BE2C (cell line): ENCODE measurements at regions not wholly inside any gene's neighbourhood (a gene's known extent, or its start where the extent isn't known, plus 50 kb on each side); places are given as distances from the start of the nearest gene placed in this dataset.

Experiments used
- DNase-seq: peaks from one replicate; pipeline ENCODE4 v3.0.0-alpha.2; 2020
- H3K27me3 ChIP-seq: fragments of 250-450 bp; sonication (Bioruptor Pico); 2 replicates; pipeline ENCODE4 v1.5.1; 2020; ENCODE audit warnings: mild to moderate bottlenecking
- H3K36me3 ChIP-seq: fragments of 250-450 bp; sonication (Bioruptor Pico); 2 replicates; pipeline ENCODE4 v1.5.1; 2020; ENCODE audit warnings: mild to moderate bottlenecking
- H3K4me1 ChIP-seq: fragments of 250-450 bp; sonication (Bioruptor Pico); 2 replicates; pipeline ENCODE4 v1.5.1; 2020
- H3K4me3 ChIP-seq: 2 replicates; pipeline ENCODE4 v1.5.1; 2011; ENCODE audit warnings: low read depth, low read length
- H3K9me3 ChIP-seq: fragments of 250-450 bp; sonication (Bioruptor Pico); 2 replicates; pipeline ENCODE4 v1.5.1; 2020
- TF ChIP-seq, protein P1 (sequence below): IDR thresholded peaks from 2 replicates; pipeline ENCODE4 v1.5.1; 2012; ENCODE audit warnings: mild to moderate bottlenecking, low read depth, low read length

DNA sequence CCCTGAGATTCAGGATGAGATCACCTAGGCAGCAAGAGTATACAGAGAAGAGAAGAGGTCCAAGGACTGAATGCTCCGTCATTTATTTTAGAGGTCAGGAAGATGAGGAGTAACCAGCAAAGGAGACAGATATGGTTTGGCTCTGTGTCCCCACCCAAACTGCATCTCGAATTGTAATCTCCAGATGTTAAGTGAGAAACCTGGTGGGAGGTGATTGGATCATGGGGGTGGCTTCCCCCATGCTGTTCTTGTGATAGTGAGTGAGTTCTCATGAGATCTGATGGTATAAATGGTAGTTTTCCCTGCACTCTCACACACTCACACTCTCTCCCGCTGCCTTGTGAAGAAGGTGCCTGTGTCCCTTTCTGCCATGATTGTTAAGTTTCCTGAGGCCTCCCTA is 60.8 kb downstream of the MID1IP1 start:
- TF ChIP-seq, protein P1, sequence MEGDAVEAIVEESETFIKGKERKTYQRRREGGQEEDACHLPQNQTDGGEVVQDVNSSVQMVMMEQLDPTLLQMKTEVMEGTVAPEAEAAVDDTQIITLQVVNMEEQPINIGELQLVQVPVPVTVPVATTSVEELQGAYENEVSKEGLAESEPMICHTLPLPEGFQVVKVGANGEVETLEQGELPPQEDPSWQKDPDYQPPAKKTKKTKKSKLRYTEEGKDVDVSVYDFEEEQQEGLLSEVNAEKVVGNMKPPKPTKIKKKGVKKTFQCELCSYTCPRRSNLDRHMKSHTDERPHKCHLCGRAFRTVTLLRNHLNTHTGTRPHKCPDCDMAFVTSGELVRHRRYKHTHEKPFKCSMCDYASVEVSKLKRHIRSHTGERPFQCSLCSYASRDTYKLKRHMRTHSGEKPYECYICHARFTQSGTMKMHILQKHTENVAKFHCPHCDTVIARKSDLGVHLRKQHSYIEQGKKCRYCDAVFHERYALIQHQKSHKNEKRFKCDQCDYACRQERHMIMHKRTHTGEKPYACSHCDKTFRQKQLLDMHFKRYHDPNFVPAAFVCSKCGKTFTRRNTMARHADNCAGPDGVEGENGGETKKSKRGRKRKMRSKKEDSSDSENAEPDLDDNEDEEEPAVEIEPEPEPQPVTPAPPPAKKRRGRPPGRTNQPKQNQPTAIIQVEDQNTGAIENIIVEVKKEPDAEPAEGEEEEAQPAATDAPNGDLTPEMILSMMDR = no peak
- DNase-seq = no peak
- Histone ChIP-seq H3K9me3 (no peaks in the 10 kb centered on the region), H3K36me3 (no peaks in the 10 kb centered on the region), H3K27me3 (no peaks in the 10 kb centered on the region), H3K4me3 (no peak overlapping the region), H3K4me1 (no peaks in the 10 kb centered on the region)

DNA sequence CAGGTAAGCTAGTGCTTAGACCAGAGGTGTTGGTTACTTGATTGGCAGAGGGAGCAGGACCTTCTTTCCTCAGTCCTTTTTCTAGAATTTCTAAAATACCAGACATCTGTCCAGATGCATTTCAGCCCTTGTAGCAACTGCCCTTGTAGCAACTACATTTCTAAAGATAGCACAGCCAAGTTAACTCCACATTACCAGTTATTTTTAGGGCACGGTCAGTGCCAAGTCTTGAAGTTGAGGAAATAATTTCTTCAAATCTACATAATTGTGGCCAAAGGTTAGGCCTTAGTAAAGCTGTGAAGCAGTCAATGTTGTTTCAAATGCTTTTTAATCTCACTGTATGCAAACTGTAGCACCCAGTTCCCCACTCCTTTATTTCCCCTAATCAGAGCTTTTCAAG is 62.9 kb downstream of the MID1IP1 start:
- no peaks in the 10 kb centered on the region for H3K4me1 ChIP-seq

DNA sequence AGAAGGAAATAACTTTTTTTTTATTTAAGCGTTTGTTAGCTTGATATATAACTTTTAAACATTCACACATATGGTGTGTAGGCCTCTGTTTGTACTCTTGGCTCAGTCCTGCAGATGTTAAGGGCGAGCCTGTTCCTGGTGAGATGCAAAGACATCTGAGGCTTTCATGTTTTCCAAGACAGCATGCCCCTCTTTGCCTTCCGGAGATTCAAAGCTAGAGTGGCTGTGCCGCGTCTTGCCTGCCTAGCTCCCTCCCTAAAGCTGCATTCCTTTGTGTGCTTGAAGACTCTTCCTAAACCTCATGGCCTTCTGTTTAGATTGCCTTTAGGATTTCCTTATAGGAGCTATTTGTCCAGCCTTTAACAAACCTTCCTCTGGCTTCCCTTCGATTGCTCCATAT is 67.1 kb downstream of the MID1IP1 start:
- no peaks in the 10 kb centered on the region for H3K4me1 ChIP-seq
- H3K36me3 ChIP-seq = no peaks in the 10 kb centered on the region
- TF ChIP-seq, protein P1 = no peak
- no peak overlapping the region for H3K4me3 ChIP-seq
- H3K27me3 ChIP-seq = no peaks in the 10 kb centered on the region
- H3K9me3 ChIP-seq = no peaks in the 10 kb centered on the region
- DNase-seq = no peak

More for the DNA sequence above, 62.9 kb downstream of the MID1IP1 start:
- Histone ChIP-seq H3K4me3 (no peak overlapping the region), H3K36me3 (no peaks in the 10 kb centered on the region), H3K27me3 (no peaks in the 10 kb centered on the region), H3K9me3 (no peaks in the 10 kb centered on the region)
- DNase-seq = no peak
- TF ChIP-seq, protein P1 = no peak

DNA sequence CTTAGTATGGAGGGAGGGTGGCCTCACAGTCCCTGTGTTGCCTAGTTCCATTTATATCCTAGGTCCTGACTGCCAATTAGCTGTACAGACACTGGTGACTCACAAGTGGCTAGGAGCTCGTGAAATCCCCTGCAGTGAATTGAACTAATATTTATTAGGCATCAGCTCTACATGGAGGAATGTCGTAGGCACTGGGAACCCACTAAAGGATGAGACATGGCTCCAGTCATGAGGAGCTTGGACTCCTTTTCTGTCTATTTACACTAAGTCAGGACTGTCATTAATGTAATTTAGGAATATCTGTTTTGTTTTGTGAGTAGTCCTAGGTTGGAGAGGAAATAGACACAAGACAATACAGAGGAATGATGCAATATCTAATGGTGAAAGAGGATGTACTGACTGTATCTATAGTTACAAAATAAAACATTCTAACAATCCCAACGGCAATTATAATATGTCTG is 67.7 kb downstream of the MID1IP1 start:
- Histone ChIP-seq H3K4me3 (no peak overlapping the region), H3K4me1 (no peaks in the 10 kb centered on the region), H3K27me3 (no peaks in the 10 kb centered on the region), H3K36me3 (no peaks in the 10 kb centered on the region), H3K9me3 (no peaks in the 10 kb centered on the region)
- no peak for DNase-seq
- TF ChIP-seq, protein P1 = no peak

DNA sequence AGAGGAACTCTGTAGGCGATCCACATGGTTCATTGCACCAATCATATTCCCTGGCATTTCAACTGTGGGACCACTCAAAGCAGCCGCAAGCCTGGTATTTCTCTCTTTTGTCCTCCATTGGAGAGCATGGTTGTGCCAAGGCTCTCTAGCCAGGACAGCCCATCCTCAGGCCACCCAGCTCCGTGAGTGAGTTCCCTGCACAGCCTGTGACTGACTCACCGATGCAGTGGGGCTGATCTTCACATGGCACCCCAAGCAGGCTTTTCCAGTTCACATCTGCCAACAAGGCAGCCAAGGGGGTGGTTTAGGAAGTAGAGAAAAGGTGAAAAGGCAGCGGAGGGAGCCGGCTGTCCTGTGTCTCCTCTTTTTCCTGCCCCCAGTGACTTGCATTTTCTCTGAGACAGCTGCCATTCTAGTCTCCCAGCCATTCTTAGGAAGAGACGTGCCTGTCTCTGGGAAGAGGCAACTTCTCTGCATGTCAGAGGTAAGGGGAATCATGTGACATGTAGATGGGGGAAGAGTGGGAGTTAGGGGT is 69.2 kb downstream of the MID1IP1 start:
- Histone ChIP-seq H3K4me3 (no peak overlapping the region), H3K27me3 (no peaks in the 10 kb centered on the region), H3K9me3 (no peaks in the 10 kb centered on the region), H3K36me3 (no peaks in the 10 kb centered on the region), H3K4me1 (no peaks in the 10 kb centered on the region)
- no peak for DNase-seq
- TF ChIP-seq, protein P1 = no peak

DNA sequence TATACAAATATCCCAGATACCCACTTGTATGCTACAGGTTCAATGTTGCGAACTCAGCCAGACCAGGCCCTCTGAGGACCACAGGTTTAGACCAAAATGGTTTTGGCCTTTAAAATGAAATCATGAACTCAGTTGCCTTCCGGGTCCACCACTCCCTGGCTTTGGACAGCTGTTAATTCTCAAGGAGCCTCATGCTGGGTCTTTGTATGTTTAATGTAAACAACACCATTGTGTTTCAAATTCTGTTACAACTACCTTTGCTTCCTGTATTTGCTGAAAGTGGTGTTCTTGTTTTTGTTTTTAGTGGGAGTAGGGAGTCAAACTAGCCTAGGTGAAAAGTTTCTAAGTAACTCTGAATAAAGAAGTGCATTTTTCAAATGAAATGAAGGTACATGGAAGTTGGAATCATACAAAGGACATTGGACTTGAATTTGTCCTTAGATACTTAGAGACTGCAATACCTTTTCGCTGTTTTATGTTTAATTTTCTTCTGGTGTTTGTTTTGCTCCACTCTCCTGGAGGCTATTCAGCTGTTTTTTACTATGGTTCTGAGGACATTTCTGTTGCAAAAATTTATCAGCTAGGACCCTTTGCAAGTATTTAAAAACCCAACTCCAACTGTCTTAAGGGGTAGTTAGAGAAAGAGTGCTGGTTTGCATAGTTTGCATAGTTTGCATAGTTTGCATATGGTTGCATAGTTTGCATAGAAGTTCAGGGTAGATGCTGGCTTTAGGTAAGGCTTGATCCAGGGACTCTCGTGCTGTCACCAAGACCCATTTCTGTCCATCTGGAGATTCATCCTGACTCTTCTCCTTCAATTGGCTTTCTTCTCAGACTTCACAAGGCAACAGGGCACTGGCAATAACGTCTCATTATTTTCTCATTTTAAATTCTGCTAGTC is 70.1 kb downstream of the MID1IP1 start:
- Histone ChIP-seq H3K27me3 (no peaks in the 10 kb centered on the region), H3K36me3 (no peaks in the 10 kb centered on the region), H3K4me3 (no peak overlapping the region), H3K9me3 (no peaks in the 10 kb centered on the region), H3K4me1 (no peaks in the 10 kb centered on the region)
- TF ChIP-seq, protein P1 = no peak
- no peak for DNase-seq
